ENCODE measurements at regions not wholly inside any gene's neighbourhood (a gene's known extent, or its start where the extent isn't known, plus 50 kb on each side); places are given as distances from the start of the nearest gene placed in this dataset.

- H3K9me3 ChIP-seq (ENCODE audit: low read depth, low read length): no peaks in the 10 kb centered on the region
- DNase-seq (ENCODE audit: low read depth, low spot score): no peak
- H3K36me3 ChIP-seq (ENCODE audit: insufficient read depth, low read length): no peaks in the 10 kb centered on the region
- no peak overlapping the region for H3K27ac ChIP-seq
- TF ChIP-seq EZH2 (IDR thresholded peaks at IDR 0.05) (no peak), POLR2AphosphoS5 (IDR thresholded peaks at IDR 0.05; ENCODE audit: borderline replicate concordance, low read depth, low read length) (no peak), FOXP2 (optimal IDR thresholded peaks at IDR 0.05; ENCODE audit: control extremely low read depth, extremely low read length, insufficient read depth) (no peak)
- no peak overlapping the region for H3K4me3 ChIP-seq
- H3K9ac ChIP-seq (ENCODE audit: insufficient read length): no peak overlapping the region
Observed at GRCh38 chr7:25665374-25665773, 437.1 kb upstream of the NPVF start.

DNA sequence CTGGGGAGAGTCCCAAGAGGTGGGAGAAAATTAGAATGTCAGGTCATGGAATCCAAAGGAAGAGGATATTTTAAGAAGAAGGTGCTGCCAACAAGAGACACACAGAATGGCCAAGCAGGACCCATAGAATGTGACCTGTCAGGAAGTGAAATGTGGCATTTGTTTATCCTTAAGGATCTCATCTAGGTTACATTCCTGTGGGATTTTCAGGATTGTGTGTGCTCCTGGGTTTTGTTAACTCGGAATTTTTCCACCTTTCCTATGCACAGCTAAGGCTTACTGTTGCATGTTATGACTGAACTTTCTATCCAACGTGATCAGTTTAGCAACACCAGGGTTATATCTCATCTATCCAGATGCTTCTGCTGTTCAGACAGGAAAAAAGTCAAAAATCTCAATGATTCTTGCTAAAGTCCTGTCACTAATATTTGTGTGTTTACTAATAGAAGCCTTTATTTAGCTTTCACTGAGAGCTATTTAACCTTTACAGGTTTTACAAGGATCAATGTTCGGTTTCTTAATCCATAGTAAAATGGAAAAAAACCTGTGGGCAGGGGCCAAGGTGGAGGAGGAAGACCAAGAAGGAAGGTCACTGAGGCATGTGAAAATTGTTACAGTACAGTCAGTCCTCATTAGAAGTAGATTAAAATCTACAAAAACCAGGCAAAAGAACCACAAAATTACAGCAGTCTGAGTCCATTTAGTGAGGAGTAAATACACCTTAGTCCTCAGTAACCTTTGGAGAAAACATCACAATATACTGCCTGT is 437.8 kb upstream of the NPVF start:
- H3K27ac ChIP-seq: no peak overlapping the region
- TF ChIP-seq EZH2 (IDR thresholded peaks at IDR 0.05) (no peak), POLR2AphosphoS5 (IDR thresholded peaks at IDR 0.05; ENCODE audit: borderline replicate concordance, low read depth, low read length) (no peak), FOXP2 (optimal IDR thresholded peaks at IDR 0.05; ENCODE audit: control extremely low read depth, extremely low read length, insufficient read depth) (no peak)
- H3K4me3 ChIP-seq: no peak overlapping the region
- no peak overlapping the region for H3K9ac ChIP-seq (ENCODE audit: insufficient read length)
- no peaks in the 10 kb centered on the region for H3K36me3 ChIP-seq (ENCODE audit: insufficient read depth, low read length)
- no peak for DNase-seq (ENCODE audit: low read depth, low spot score)
- H3K9me3 ChIP-seq (ENCODE audit: low read depth, low read length): no peaks in the 10 kb centered on the region

DNA sequence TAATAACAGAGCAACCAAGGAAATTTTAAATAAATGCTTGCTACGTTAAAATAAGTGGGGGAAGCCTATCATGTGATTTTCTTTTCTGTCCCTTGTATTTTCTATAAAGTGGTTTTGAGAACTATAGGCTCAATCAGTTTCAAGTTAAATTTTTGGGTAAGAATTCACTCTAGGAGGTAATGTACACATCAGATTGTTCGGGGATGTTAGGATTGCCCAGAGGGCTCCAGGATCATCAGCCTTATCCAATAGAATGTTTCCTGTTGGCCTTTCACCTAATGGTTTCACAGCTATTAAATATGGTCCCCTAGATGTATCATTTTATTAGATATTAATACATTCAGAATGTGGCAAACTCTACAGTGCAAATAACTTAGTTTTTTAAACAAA is 438.4 kb upstream of the NPVF start:
- TF ChIP-seq POLR2AphosphoS5 (IDR thresholded peaks at IDR 0.05; ENCODE audit: borderline replicate concordance, low read depth, low read length) (no peak), EZH2 (IDR thresholded peaks at IDR 0.05) (no peak), FOXP2 (optimal IDR thresholded peaks at IDR 0.05; ENCODE audit: control extremely low read depth, extremely low read length, insufficient read depth) (no peak)
- Histone ChIP-seq H3K9me3 (ENCODE audit: low read depth, low read length) (no peaks in the 10 kb centered on the region), H3K36me3 (ENCODE audit: insufficient read depth, low read length) (no peaks in the 10 kb centered on the region), H3K9ac (ENCODE audit: insufficient read length) (no peak overlapping the region), H3K27ac (no peak overlapping the region), H3K4me3 (no peak overlapping the region)
- DNase-seq (ENCODE audit: low read depth, low spot score): no peak

DNA sequence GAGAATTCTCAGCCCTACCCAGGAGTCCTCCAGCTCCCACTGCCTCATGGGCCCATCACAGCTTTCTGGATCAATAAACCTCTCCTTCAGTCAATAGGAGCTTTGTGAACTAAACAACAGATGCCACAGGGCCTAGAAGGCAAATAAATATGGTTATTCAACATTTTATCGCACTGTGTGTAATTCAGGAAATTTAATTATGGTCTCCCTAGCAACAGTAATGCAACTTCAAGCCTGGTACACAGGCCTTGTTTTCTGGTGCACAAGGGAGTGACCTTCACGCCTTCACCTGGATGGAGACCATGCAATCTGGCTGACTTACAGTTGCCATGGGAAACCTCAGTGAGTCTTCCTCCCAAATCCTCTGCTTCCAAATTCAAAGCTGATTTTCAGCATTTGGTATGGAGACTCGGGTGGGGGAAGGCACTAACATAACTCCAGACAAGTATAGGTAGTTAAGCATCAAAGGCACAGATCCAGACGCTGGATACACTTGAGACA is 441.0 kb upstream of the NPVF start:
- H3K36me3 ChIP-seq (ENCODE audit: insufficient read depth, low read length): no peaks in the 10 kb centered on the region
- H3K9me3 ChIP-seq (ENCODE audit: low read depth, low read length): no peaks in the 10 kb centered on the region
- TF ChIP-seq EZH2 (IDR thresholded peaks at IDR 0.05) (no peak), POLR2AphosphoS5 (IDR thresholded peaks at IDR 0.05; ENCODE audit: borderline replicate concordance, low read depth, low read length) (no peak), FOXP2 (optimal IDR thresholded peaks at IDR 0.05; ENCODE audit: control extremely low read depth, extremely low read length, insufficient read depth) (no peak)
- no peak overlapping the region for H3K9ac ChIP-seq (ENCODE audit: insufficient read length)
- DNase-seq (ENCODE audit: low read depth, low spot score): no peak
- no peak overlapping the region for H3K27ac ChIP-seq
- no peak overlapping the region for H3K4me3 ChIP-seq

- Histone ChIP-seq H3K27ac (no peak overlapping the region), H3K9me3 (ENCODE audit: low read depth, low read length) (no peaks in the 10 kb centered on the region), H3K36me3 (ENCODE audit: insufficient read depth, low read length) (no peaks in the 10 kb centered on the region), H3K9ac (ENCODE audit: insufficient read length) (no peak overlapping the region), H3K4me3 (no peak overlapping the region)
- TF ChIP-seq FOXP2 (optimal IDR thresholded peaks at IDR 0.05; ENCODE audit: control extremely low read depth, extremely low read length, insufficient read depth) (no peak), EZH2 (IDR thresholded peaks at IDR 0.05) (no peak), POLR2AphosphoS5 (IDR thresholded peaks at IDR 0.05; ENCODE audit: borderline replicate concordance, low read depth, low read length) (no peak)
- no peak for DNase-seq (ENCODE audit: low read depth, low spot score)
Observed at GRCh38 chr7:25669961-25670841, 441.9 kb upstream of the NPVF start.

DNA sequence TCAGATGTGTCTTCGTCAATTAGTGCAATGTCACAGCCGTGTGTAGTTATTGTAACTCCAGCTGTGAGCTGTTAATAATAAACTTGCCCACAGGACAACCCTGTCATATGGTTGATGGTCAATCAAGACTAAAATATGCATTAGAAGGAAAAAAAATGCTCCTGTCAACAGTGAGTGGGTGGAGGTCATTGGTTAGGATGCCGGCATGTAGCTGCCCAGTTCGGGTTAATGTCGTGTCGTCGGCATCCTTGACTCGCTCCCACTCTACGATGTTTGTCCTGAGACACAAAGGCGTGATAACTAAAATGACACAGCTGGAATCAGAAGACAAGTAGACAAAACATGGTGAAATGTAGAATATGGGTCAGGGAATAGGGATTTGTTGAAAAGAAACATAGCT is 442.8 kb upstream of the NPVF start:
- H3K27ac ChIP-seq: no peak overlapping the region
- no peak overlapping the region for H3K9ac ChIP-seq (ENCODE audit: insufficient read length)
- H3K36me3 ChIP-seq (ENCODE audit: insufficient read depth, low read length): no peaks in the 10 kb centered on the region
- H3K4me3 ChIP-seq: no peak overlapping the region
- TF ChIP-seq FOXP2 (optimal IDR thresholded peaks at IDR 0.05; ENCODE audit: control extremely low read depth, extremely low read length, insufficient read depth) (no peak), EZH2 (IDR thresholded peaks at IDR 0.05) (no peak), POLR2AphosphoS5 (IDR thresholded peaks at IDR 0.05; ENCODE audit: borderline replicate concordance, low read depth, low read length) (no peak)
- DNase-seq (ENCODE audit: low read depth, low spot score): no peak
- H3K9me3 ChIP-seq (ENCODE audit: low read depth, low read length): no peaks in the 10 kb centered on the region

DNA sequence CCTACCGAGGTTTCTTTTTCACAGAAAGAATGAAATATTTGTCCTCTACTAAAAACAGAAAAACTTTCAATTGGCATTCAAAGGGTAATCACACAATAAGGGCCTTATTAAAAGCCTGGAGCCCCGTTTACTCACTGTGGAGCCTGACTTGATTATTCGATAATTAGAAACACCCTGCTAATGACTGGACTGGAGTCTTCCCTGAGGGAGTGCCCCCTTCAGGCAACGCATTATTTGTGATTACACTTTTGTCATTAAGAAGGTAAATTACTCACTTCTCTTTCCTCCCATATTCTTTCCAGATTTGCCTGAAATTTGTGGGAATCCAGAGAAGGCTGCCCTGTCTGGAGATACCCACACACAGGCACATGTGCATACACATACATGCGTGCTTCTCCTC is 444.2 kb upstream of the NPVF start:
- H3K36me3 ChIP-seq (ENCODE audit: insufficient read depth, low read length): no peaks in the 10 kb centered on the region
- TF ChIP-seq POLR2AphosphoS5 (IDR thresholded peaks at IDR 0.05; ENCODE audit: borderline replicate concordance, low read depth, low read length): no peak
- no peak for TF ChIP-seq FOXP2 (optimal IDR thresholded peaks at IDR 0.05; ENCODE audit: control extremely low read depth, extremely low read length, insufficient read depth)
- TF ChIP-seq EZH2 (IDR thresholded peaks at IDR 0.05): no peak
- H3K4me3 ChIP-seq: no peak overlapping the region
- H3K9ac ChIP-seq (ENCODE audit: insufficient read length): no peak overlapping the region
- H3K9me3 ChIP-seq (ENCODE audit: low read depth, low read length): no peaks in the 10 kb centered on the region
- H3K27ac ChIP-seq: no peak overlapping the region
- no peak for DNase-seq (ENCODE audit: low read depth, low spot score)

DNA sequence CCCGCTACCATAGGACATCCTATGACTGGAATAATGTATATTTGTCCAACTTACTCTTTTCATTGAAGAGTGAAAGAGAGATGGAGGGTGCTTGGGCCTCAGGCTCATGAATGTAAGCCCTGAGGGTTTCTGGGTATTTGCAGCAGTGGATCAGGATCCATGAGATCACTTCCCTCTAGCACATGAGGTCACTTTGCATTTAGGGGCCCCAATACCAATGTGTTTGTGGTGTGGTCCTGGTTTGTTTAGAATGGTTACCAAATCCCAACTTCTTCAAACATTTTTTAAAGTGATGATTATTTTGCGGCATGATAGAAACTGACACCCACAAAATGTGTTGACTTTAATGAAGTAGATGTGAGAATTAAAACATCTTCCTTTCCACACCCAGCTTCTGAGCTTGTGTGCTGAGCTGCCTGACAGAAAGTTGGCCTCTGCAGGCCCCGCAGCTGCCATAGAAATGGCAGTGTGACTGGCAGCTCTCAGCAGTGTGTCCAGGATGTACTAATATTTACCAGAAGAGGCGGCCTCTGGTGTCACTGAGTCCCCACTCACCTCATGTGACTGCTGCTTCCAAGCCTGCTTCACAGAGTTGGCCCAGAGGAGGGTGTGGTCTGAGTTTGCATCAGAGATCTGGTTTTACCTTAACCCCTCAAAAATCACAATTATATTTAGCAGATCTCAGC is 447.6 kb upstream of the NPVF start:
- no peak overlapping the region for H3K9ac ChIP-seq (ENCODE audit: insufficient read length)
- no peak overlapping the region for H3K27ac ChIP-seq
- TF ChIP-seq FOXP2 (optimal IDR thresholded peaks at IDR 0.05; ENCODE audit: control extremely low read depth, extremely low read length, insufficient read depth) (no peak), POLR2AphosphoS5 (IDR thresholded peaks at IDR 0.05; ENCODE audit: borderline replicate concordance, low read depth, low read length) (no peak), EZH2 (IDR thresholded peaks at IDR 0.05) (no peak)
- DNase-seq (ENCODE audit: low read depth, low spot score): no peak
- H3K9me3 ChIP-seq (ENCODE audit: low read depth, low read length): no peaks in the 10 kb centered on the region
- no peaks in the 10 kb centered on the region for H3K36me3 ChIP-seq (ENCODE audit: insufficient read depth, low read length)
- no peak overlapping the region for H3K4me3 ChIP-seq

All from SK-N-MC (cell line).